IMR-90 (cell line): ENCODE measurements at regions not wholly inside any gene's neighbourhood (a gene's known extent, or its start where the extent isn't known, plus 50 kb on each side); places are given as distances from the start of the nearest gene placed in this dataset.

Experiments
- ATAC-seq: fragments of 200-7000 bp; cut with Tn5 transposase; 2 replicates; pipeline ENCODE4 v1.9.1; 2020; ENCODE audit warnings: low read depth, mild to moderate bottlenecking, moderate library complexity
- BruUV-seq: library from RNA; stranded (reverse); fragments of 400-500 nt; replicated peaks from 2 replicates; lab custom pipeline; 2021; lab: Mats Ljungman, UMichigan
- CTCF ChIA-PET: fragments of 300-600 bp; formaldehyde crosslinking; extraction: SDS; loops from one replicate; lab custom pipeline; 2021; ENCODE audit warnings: antibody characterized with exemption; lab: Yijun Ruan, JAX
- POLR2A ChIA-PET: fragments of 300-600 bp; sonication (Branson Sonifier 250); formaldehyde crosslinking; loops from one replicate; lab custom pipeline; 2022; ENCODE audit warnings: antibody characterized with exemption; ENCODE audit not compliant: unreplicated experiment; lab: Charles Lee
- DNase-seq: peaks from one replicate; pipeline ENCODE4 v3.0.0; 2013
- H2AFZ ChIP-seq: replicated peaks from 2 replicates; pipeline ENCODE3; 2013; ENCODE audit warnings: low read length, mild to moderate bottlenecking; ENCODE audit not compliant: poor library complexity
- H2AK5ac ChIP-seq: 2 replicates; pipeline ENCODE4 v1.6.1; 2013; ENCODE audit warnings: low read depth, low read length, inconsistent platforms
- H2AK9ac ChIP-seq: replicated peaks from 2 replicates; pipeline ENCODE3; 2013; ENCODE audit warnings: mild to moderate bottlenecking, low read depth, low read length, moderate library complexity; ENCODE audit not compliant: poor library complexity
- H2BK120ac ChIP-seq: 2 replicates; pipeline ENCODE4 v1.6.1; 2013; ENCODE audit warnings: low read depth, low read length, inconsistent platforms
- H2BK15ac ChIP-seq: 3 replicates; pipeline ENCODE4 v1.6.1; 2013; ENCODE audit warnings: low read depth, low read length, inconsistent platforms
- H2BK20ac ChIP-seq: 2 replicates; pipeline ENCODE4 v1.6.1; 2013; ENCODE audit warnings: low read depth, mild to moderate bottlenecking, inconsistent platforms, low read length, moderate library complexity
- H2BK5ac ChIP-seq: 2 replicates; pipeline ENCODE4 v1.6.1; 2013; ENCODE audit warnings: mild to moderate bottlenecking, low read depth, low read length, inconsistent platforms; ENCODE audit not compliant: poor library complexity, severe bottlenecking
- H3K14ac ChIP-seq: replicated peaks from 2 replicates; pipeline ENCODE4 v1.6.1; 2013; ENCODE audit warnings: low read depth, low read length, inconsistent platforms
- H3K18ac ChIP-seq: 2 replicates; pipeline ENCODE4 v1.6.1; 2013; ENCODE audit warnings: low read depth, low read length, control low read depth
- H3K23ac ChIP-seq: 2 replicates; pipeline ENCODE4 v1.6.1; 2013; ENCODE audit warnings: low read depth, low read length, inconsistent platforms
- H3K27ac ChIP-seq: 2 replicates; pipeline ENCODE4 v1.5.1; 2013; ENCODE audit warnings: mild to moderate bottlenecking, control low read depth, low read length; ENCODE audit not compliant: insufficient read depth
- H3K27me3 ChIP-seq: 2 replicates; pipeline ENCODE4 v1.6.1; 2013; ENCODE audit warnings: low read length; ENCODE audit not compliant: control insufficient read depth, insufficient read depth
- H3K36me3 ChIP-seq: 2 replicates; pipeline ENCODE4 v1.6.1; 2013; ENCODE audit warnings: low read length, mixed read lengths; ENCODE audit not compliant: control insufficient read depth, insufficient read depth
- H3K4ac ChIP-seq: 2 replicates; pipeline ENCODE4 v1.6.1; 2013; ENCODE audit warnings: low read depth, low read length, inconsistent platforms
- H3K4me1 ChIP-seq: 2 replicates; pipeline ENCODE4 v1.6.1; 2013; ENCODE audit warnings: low read length, mixed read lengths; ENCODE audit not compliant: control insufficient read depth, insufficient read depth
- H3K4me2 ChIP-seq: 2 replicates; pipeline ENCODE4 v1.6.1; 2013; ENCODE audit warnings: low read depth, mild to moderate bottlenecking, control low read depth, low read length, moderate library complexity
- H3K4me3 ChIP-seq: 2 replicates; pipeline ENCODE4 v1.5.1; 2013; ENCODE audit warnings: low read depth, mild to moderate bottlenecking, control low read depth, low read length, moderate library complexity; ENCODE audit not compliant: insufficient read depth
- H3K56ac ChIP-seq: 2 replicates; pipeline ENCODE4 v1.6.1; 2013; ENCODE audit warnings: low read length, inconsistent platforms; ENCODE audit not compliant: insufficient read depth; ENCODE audit errors: extremely low read depth
- H3K79me1 ChIP-seq, 2 experiments: 2 replicates each; pipeline ENCODE4 v1.6.1; 2013; ENCODE audit warnings: low read length in 2 of 2, inconsistent platforms in 1 of 2, low read depth in 1 of 2
- H3K9ac ChIP-seq: 2 replicates; pipeline ENCODE4 v1.6.1; 2013; ENCODE audit warnings: low read depth, low read length, control low read depth
- H3K9me1 ChIP-seq: 2 replicates; pipeline ENCODE4 v1.6.1; 2013; ENCODE audit warnings: low read length, inconsistent platforms; ENCODE audit not compliant: insufficient read depth
- H3K9me3 ChIP-seq: 2 replicates; pipeline ENCODE4 v1.6.1; 2013; ENCODE audit warnings: low read length; ENCODE audit not compliant: control insufficient read depth, insufficient read depth
- H4K20me1 ChIP-seq: 2 replicates; pipeline ENCODE4 v1.6.1; 2013; ENCODE audit warnings: low read length, inconsistent platforms; ENCODE audit not compliant: insufficient read depth
- H4K5ac ChIP-seq: 2 replicates; pipeline ENCODE4 v1.6.1; 2013; ENCODE audit warnings: mild to moderate bottlenecking, low read depth, low read length, control low read depth
- H4K8ac ChIP-seq, 2 experiments: 2 replicates each; pipeline ENCODE4 v1.6.1; 2013; ENCODE audit warnings: low read depth in 2 of 2, low read length in 2 of 2, control low read depth in 1 of 2, inconsistent platforms in 1 of 2
- H4K91ac ChIP-seq: 2 replicates; pipeline ENCODE4 v1.6.1; 2013; ENCODE audit warnings: low read depth, low read length, inconsistent platforms; ENCODE audit not compliant: insufficient read depth
- RAD21 ChIP-seq: IDR thresholded peaks from 2 replicates; pipeline ENCODE4 v1.6.1; 2012; ENCODE audit warnings: low read length, improper control_type of control experiment
- WGBS, 2 experiments: methylation state at CpG; one replicate each; pipeline versions ENCODE4 v1.1.5 to v1.1.7; 2013; ENCODE audit warnings: missing lambda C conversion rate in 2 of 2; ENCODE audit not compliant: insufficient read length in 1 of 2; ENCODE audit errors: extremely low coverage in 2 of 2; 5-methylcytosine and 5-hydroxymethylcytosine counted together
- dilution Hi-C: fragments of 300-500 bp; cut with HindIII; formaldehyde crosslinking; loops from one replicate; pipeline ENCODE4 v1.14.3; 2018; ENCODE audit warnings: low sequenced_read_pairs; ENCODE audit not compliant: unreplicated experiment
- in situ Hi-C: fragments of 300-500 bp; cut with MboI; formaldehyde crosslinking; loops from 3 replicates; pipeline ENCODE4 v1.14.3; 2019; ENCODE audit warnings: low sequenced_read_pairs, inconsistent platforms, mixed read lengths
- intact Hi-C: fragments of 100-400 bp; cut with micrococcal nuclease; formaldehyde crosslinking; loops from 2 replicates; pipeline ENCODE4 v1.10.0; 2022

DNA sequence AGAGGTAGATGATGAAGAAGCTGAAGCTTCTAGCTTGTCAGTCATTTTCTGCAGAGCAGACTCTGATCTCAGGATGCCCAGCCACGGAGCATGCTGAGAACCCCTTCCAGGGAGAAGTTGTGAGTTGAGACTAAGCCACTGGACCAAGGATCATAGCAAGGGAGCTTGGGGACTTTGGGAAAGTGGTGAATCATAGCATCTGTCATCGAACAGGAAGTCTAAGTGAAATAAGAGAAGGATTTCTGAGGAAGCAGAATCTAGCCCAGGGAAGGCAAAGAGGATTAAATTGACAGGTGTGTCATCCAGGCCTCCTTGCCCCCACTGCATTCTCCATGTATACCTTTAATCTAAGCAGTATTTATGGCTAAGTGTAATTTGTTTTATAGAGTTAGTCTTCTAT, 71.8 kb upstream of the TMEM108 start:
- Histone ChIP-seq H3K4me1 (no peaks in the 10 kb centered on the region), H4K20me1 (no peaks in the 10 kb centered on the region), H2AK5ac (no peak overlapping the region), H4K8ac (no peak overlapping the region), H3K56ac (no peak overlapping the region), H3K4me2 (no peak overlapping the region), H3K79me1 (no peaks in the 10 kb centered on the region), H3K9ac (no peak overlapping the region), H3K9me1 (no peaks in the 10 kb centered on the region), H3K18ac (no peak overlapping the region), H4K91ac (no peak overlapping the region), H3K4me3 (no peak overlapping the region), H4K5ac (no peak overlapping the region), H3K23ac (no peak overlapping the region), H3K4ac (no peak overlapping the region), H2BK20ac (no peak overlapping the region), H3K9me3 (no peaks in the 10 kb centered on the region), H2BK5ac (no peak overlapping the region), H3K27me3 (no peaks in the 10 kb centered on the region), H2BK15ac (no peak overlapping the region), H3K36me3 (no peaks in the 10 kb centered on the region), H2AK9ac (no peak overlapping the region), H2AFZ (no peak overlapping the region), H3K14ac (no peak overlapping the region), H2BK120ac (no peak overlapping the region), H3K27ac (no peak overlapping the region)
- TF ChIP-seq RAD21, result no peak
- no CpG with 5 or more reads among the region's 2 CpGs for WGBS, 2 experiments
- no peak for DNase-seq
- ChIA-PET POLR2A (no interaction called here), CTCF (no interaction called here)
- no peak for ATAC-seq
- dilution Hi-C loops (no loop called here), in situ Hi-C loops (no loop called here), intact Hi-C loops (no loop called here)
- BruUV-seq, result no TSS peak
